HEK293 (cell line): ENCODE measurements at regions not wholly inside any gene's neighbourhood (a gene's known extent, or its start where the extent isn't known, plus 50 kb on each side); places are given as distances from the start of the nearest gene placed in this dataset.

Source experiments
- CTCF ChIA-PET: fragments of 350-600 bp; formaldehyde crosslinking; extraction: SDS; loops from one replicate; lab custom pipeline; 2021; ENCODE audit warnings: antibody characterized with exemption; lab: Yijun Ruan, JAX
- POLR2A ChIA-PET: fragments of 300-600 bp; formaldehyde crosslinking; extraction: SDS; loops from one replicate; lab custom pipeline; 2020; ENCODE audit warnings: antibody characterized with exemption, inconsistent platforms; lab: Yijun Ruan, JAX
- H3K27ac ChIP-seq: fragments of 200-500 bp; sonication (Bioruptor generic); 2 replicates; pipeline ENCODE4 v1.5.1; 2014; ENCODE audit warnings: low read depth, low read length, control low read depth, inconsistent platforms; ENCODE audit errors: extremely low read depth
- H3K36me3 ChIP-seq, 2 experiments: fragments of 200-500 bp in 1 of 2; sonication (Bioruptor generic) in 1 of 2; 1 replicate in 1 of 2; 2 replicates in 1 of 2; pipeline ENCODE4 v1.5.1; 2014 to 2017; ENCODE audit warnings: inconsistent platforms in 2 of 2, low read length in 2 of 2; ENCODE audit not compliant: control insufficient read depth in 2 of 2, insufficient read depth in 1 of 2
- H3K4me1 ChIP-seq: fragments of 200-500 bp; sonication (Bioruptor generic); 2 replicates; pipeline ENCODE4 v1.5.1; 2014; ENCODE audit warnings: mild to moderate bottlenecking, low read length, inconsistent platforms; ENCODE audit not compliant: control insufficient read depth, insufficient read depth
- H3K4me3 ChIP-seq: 2 replicates; pipeline ENCODE4 v1.5.1; 2011; ENCODE audit warnings: low read depth, mild to moderate bottlenecking, control low read depth, low read length, moderate library complexity
- H3K9me3 ChIP-seq: fragments of 200-500 bp; sonication (Bioruptor generic); 2 replicates; pipeline ENCODE4 v1.5.1; 2014; ENCODE audit warnings: low read depth, low read length, inconsistent platforms; ENCODE audit not compliant: control insufficient read depth, insufficient read depth
- CTCF ChIP-seq: fragments of 450-650 bp; formaldehyde crosslinking; IDR thresholded peaks from 2 replicates; pipeline ENCODE4 v1.5.1; 2016; ENCODE audit warnings: missing biosample characterization, missing genetic modification characterization
- ELK4 ChIP-seq: IDR thresholded peaks from 2 replicates; pipeline ENCODE4 v1.6.1; 2011; ENCODE audit warnings: mild to moderate bottlenecking, low read depth, low read length, borderline replicate concordance
- GLI2 ChIP-seq: fragments of 450-650 bp; formaldehyde crosslinking; IDR thresholded peaks from 2 replicates; pipeline ENCODE4; 2017; ENCODE audit warnings: missing biosample characterization, missing genetic modification characterization, low read depth, borderline replicate concordance
- OSR2 ChIP-seq: fragments of 450-650 bp; formaldehyde crosslinking; IDR thresholded peaks from 2 replicates; pipeline ENCODE4 v1.5.1; 2016; ENCODE audit warnings: missing biosample characterization, missing genetic modification characterization
- PRDM6 ChIP-seq: fragments of 450-650 bp; formaldehyde crosslinking; IDR thresholded peaks from 2 replicates; pipeline ENCODE4 v1.5.1; 2017; ENCODE audit warnings: missing biosample characterization, missing genetic modification characterization
- REPIN1 ChIP-seq: fragments of 450-650 bp; formaldehyde crosslinking; IDR thresholded peaks from 2 replicates; pipeline ENCODE4 v1.5.1; 2017; ENCODE audit warnings: missing biosample characterization, missing genetic modification characterization, low read depth
- ZBTB48 ChIP-seq: fragments of 450-650 bp; formaldehyde crosslinking; IDR thresholded peaks from 2 replicates; pipeline ENCODE4 v1.5.1; 2016; ENCODE audit warnings: missing biosample characterization, missing genetic modification characterization
- ZNF133 ChIP-seq: fragments of 450-650 bp; formaldehyde crosslinking; IDR thresholded peaks from 2 replicates; pipeline ENCODE4 v1.5.1; 2016; ENCODE audit warnings: missing biosample characterization, missing genetic modification characterization
- ZNF140 ChIP-seq: fragments of 450-650 bp; formaldehyde crosslinking; IDR thresholded peaks from 2 replicates; pipeline ENCODE4 v1.5.1; 2016; ENCODE audit warnings: missing biosample characterization, missing genetic modification characterization
- ZNF148 ChIP-seq: fragments of 450-650 bp; formaldehyde crosslinking; IDR thresholded peaks from 2 replicates; pipeline ENCODE4 v1.5.0; 2017; ENCODE audit warnings: missing biosample characterization, missing genetic modification characterization, borderline replicate concordance
- ZNF214 ChIP-seq: fragments of 450-650 bp; formaldehyde crosslinking; IDR thresholded peaks from 2 replicates; pipeline ENCODE4 v1.5.1; 2017; ENCODE audit warnings: missing biosample characterization, mild to moderate bottlenecking, missing genetic modification characterization, borderline replicate concordance
- ZNF274 ChIP-seq, 2 experiments: fragments of 200-500 bp in 1 of 2; fragments of 450-650 bp in 1 of 2; sonication (Bioruptor generic) in 1 of 2; formaldehyde crosslinking in 1 of 2; IDR thresholded peaks; 2 replicates each; pipeline versions ENCODE4 v1.5.1 to v1.6.1; 2014 to 2016; ENCODE audit warnings: borderline replicate concordance in 1 of 2, inconsistent platforms in 1 of 2, low read length in 1 of 2, missing biosample characterization in 1 of 2, missing genetic modification characterization in 1 of 2
- ZNF341 ChIP-seq: fragments of 450-650 bp; formaldehyde crosslinking; IDR thresholded peaks from 2 replicates; pipeline ENCODE4; 2016; ENCODE audit warnings: low read depth, missing biosample characterization, missing genetic modification characterization
- ZNF37A ChIP-seq: fragments of 450-650 bp; IDR thresholded peaks from 2 replicates; pipeline ENCODE4 v1.5.1; 2018; ENCODE audit warnings: missing biosample characterization, missing genetic modification characterization
- ZNF513 ChIP-seq: fragments of 450-650 bp; IDR thresholded peaks from 2 replicates; pipeline ENCODE4 v1.5.1; 2018; ENCODE audit warnings: missing biosample characterization, missing genetic modification characterization
- ZNF530 ChIP-seq: fragments of 450-650 bp; formaldehyde crosslinking; IDR thresholded peaks from 2 replicates; pipeline ENCODE4 v1.5.1; 2016; ENCODE audit warnings: low read depth, missing biosample characterization, missing genetic modification characterization
- ZNF548 ChIP-seq: fragments of 450-650 bp; formaldehyde crosslinking; IDR thresholded peaks from 2 replicates; pipeline ENCODE4 v1.5.1; 2016; ENCODE audit warnings: missing biosample characterization, missing genetic modification characterization
- ZNF558 ChIP-seq: fragments of 450-650 bp; formaldehyde crosslinking; IDR thresholded peaks from 2 replicates; pipeline ENCODE4 v1.5.1; 2016; ENCODE audit warnings: missing biosample characterization, missing genetic modification characterization
- ZNF571 ChIP-seq: fragments of 450-650 bp; formaldehyde crosslinking; IDR thresholded peaks from 2 replicates; pipeline ENCODE4 v1.5.0; 2017; ENCODE audit warnings: missing biosample characterization, missing genetic modification characterization
- ZNF596 ChIP-seq: fragments of 450-650 bp; IDR thresholded peaks from 2 replicates; pipeline ENCODE4 v1.5.0; 2018; ENCODE audit warnings: missing biosample characterization, mild to moderate bottlenecking, missing genetic modification characterization, moderate library complexity
- ZNF660 ChIP-seq: fragments of 450-650 bp; IDR thresholded peaks from 2 replicates; pipeline ENCODE4 v1.5.1; 2018; ENCODE audit warnings: missing biosample characterization, mild to moderate bottlenecking, missing genetic modification characterization
- ZNF76 ChIP-seq: fragments of 450-650 bp; formaldehyde crosslinking; IDR thresholded peaks from 2 replicates; pipeline ENCODE4; 2016; ENCODE audit warnings: low read depth, missing biosample characterization, missing genetic modification characterization, borderline replicate concordance
- ZNF777 ChIP-seq: fragments of 450-650 bp; formaldehyde crosslinking; IDR thresholded peaks from 2 replicates; pipeline ENCODE4 v1.5.1; 2017; ENCODE audit warnings: missing biosample characterization, missing genetic modification characterization, borderline replicate concordance
- ZNF837 ChIP-seq: fragments of 450-650 bp; formaldehyde crosslinking; IDR thresholded peaks from 2 replicates; pipeline ENCODE4 v1.5.1; 2016; ENCODE audit warnings: missing biosample characterization, missing genetic modification characterization
- ZSCAN23 ChIP-seq: fragments of 450-650 bp; formaldehyde crosslinking; IDR thresholded peaks from 2 replicates; pipeline ENCODE4 v1.5.1; 2016; ENCODE audit warnings: missing biosample characterization, missing genetic modification characterization

- CTCF ChIA-PET, result interaction anchor here (0.7 to 1.2 kb wide), 3 partner anchors 9 to 299 kb away, joined by 3 to 6 read pairs (median 4); no protein-coding TSS in a partner anchor
- H3K4me1 ChIP-seq, result no peaks in the 10 kb centered on the region
- POLR2A ChIA-PET, result no interaction called here
- no peaks in the 10 kb centered on the region for H3K9me3 ChIP-seq
- TF ChIP-seq ZNF558 (tag by site-specific recombination) (no peak), GLI2 (tag by site-specific recombination) (no peak), OSR2 (tag by site-specific recombination) (no peak), ZNF76 (tag by site-specific recombination) (no peak), ZSCAN23 (no peak), ZNF571 (no peak), ZNF513 (tag by site-specific recombination) (no peak), ZBTB48 (no peak), ZNF548 (tag by site-specific recombination) (no peak), ZNF530 (tag by site-specific recombination) (no peak), ZNF596 (no peak), ZNF214 (no peak), ZNF133 (tag by site-specific recombination) (no peak), ZNF660 (tag by site-specific recombination) (no peak), ZNF37A (tag by site-specific recombination) (no peak), REPIN1 (tag by site-specific recombination) (no peak)
- TF ChIP-seq, all 188 proteins: peak for 0
- H3K4me3 ChIP-seq, result no peak overlapping the region
- no peaks in the 10 kb centered on the region for H3K36me3 ChIP-seq
- H3K27ac ChIP-seq, result no peak overlapping the region
Observed at GRCh38 chr6:134456226-134456625, 138.3 kb upstream of the SGK1 start.

- POLR2A ChIA-PET, result no interaction called here
Observed at GRCh38 chr6:134455319-134455718, 137.4 kb upstream of the SGK1 start.

GRCh38 chr6:134454794-134455193 is 136.9 kb upstream of the SGK1 start:
- POLR2A ChIA-PET, result no interaction called here
- H3K4me3 ChIP-seq, result no peak overlapping the region
- H3K27ac ChIP-seq, result no peak overlapping the region
- no peaks in the 10 kb centered on the region for H3K36me3 ChIP-seq
- H3K4me1 ChIP-seq, result no peaks in the 10 kb centered on the region
- CTCF ChIA-PET, result no interaction called here
- H3K9me3 ChIP-seq, result no peaks in the 10 kb centered on the region
- TF ChIP-seq CTCF (tag by site-specific recombination) (no peak), PRDM6 (tag by site-specific recombination) (no peak), ZNF274 (IDR thresholded peaks at IDR 0.05; ENCODE audit: low read length) (no peak), ZNF274 (tag by site-specific recombination; IDR thresholded peaks at IDR 0.05; ENCODE audit: borderline replicate concordance) (no peak), ZNF148 (tag by site-specific recombination) (no peak), ZNF140 (tag by site-specific recombination) (no peak)

More at GRCh38 chr6:134455319-134455718, 137.4 kb upstream of the SGK1 start:
- Histone ChIP-seq H3K4me3 (no peak overlapping the region), H3K36me3 (no peaks in the 10 kb centered on the region), H3K9me3 (no peaks in the 10 kb centered on the region), H3K27ac (no peak overlapping the region), H3K4me1 (no peaks in the 10 kb centered on the region)
- CTCF ChIA-PET, result interaction anchor here (1.1 to 1.2 kb wide), 2 partner anchors 10 to 185 kb away, joined by 4 to 6 read pairs; no protein-coding TSS in a partner anchor
- TF ChIP-seq ZNF76 (tag by site-specific recombination), result no peak
- TF ChIP-seq ELK4, result no peak
- TF ChIP-seq ZNF777 (tag by site-specific recombination), result no peak
- TF ChIP-seq ZNF341 (tag by site-specific recombination), result no peak
- no peak for TF ChIP-seq ZNF837 (tag by site-specific recombination)
